WERI-Rb-1 (cell line): ENCODE measurements at regions not wholly inside any gene's neighbourhood (a gene's known extent, or its start where the extent isn't known, plus 50 kb on each side); places are given as distances from the start of the nearest gene placed in this dataset.

ENCODE experiments used
- DNase-seq: peaks from one replicate; pipeline ENCODE4 v3.0.0-alpha.2; 2020
- H3K27ac ChIP-seq: fragments of 250-450 bp; sonication (Bioruptor Pico); 2 replicates; pipeline ENCODE4 v1.5.1; 2020; ENCODE audit warnings: mild to moderate bottlenecking, moderate library complexity
- H3K27me3 ChIP-seq: fragments of 250-450 bp; sonication (Bioruptor Pico); 2 replicates; pipeline ENCODE4 v1.5.1; 2021; ENCODE audit warnings: mild to moderate bottlenecking, low read depth, moderate library complexity; ENCODE audit not compliant: insufficient read depth, severe bottlenecking
- H3K36me3 ChIP-seq: fragments of 250-450 bp; sonication (Bioruptor Pico); 2 replicates; pipeline ENCODE4 v1.5.1; 2020; ENCODE audit warnings: mild to moderate bottlenecking, moderate library complexity
- H3K4me3 ChIP-seq: 2 replicates; pipeline ENCODE4 v1.5.1; 2011; ENCODE audit warnings: low read depth, mild to moderate bottlenecking, control low read depth, low read length
- H3K9me3 ChIP-seq: fragments of 250-450 bp; sonication (Bioruptor Pico); 2 replicates; pipeline ENCODE4 v1.5.1; 2021; ENCODE audit warnings: mild to moderate bottlenecking, moderate library complexity; ENCODE audit not compliant: severe bottlenecking
- TF ChIP-seq, protein P1 (sequence below): IDR thresholded peaks from 2 replicates; pipeline ENCODE4 v1.5.1; 2011; ENCODE audit warnings: low read depth, mild to moderate bottlenecking, control low read depth, inconsistent platforms, low read length

DNA sequence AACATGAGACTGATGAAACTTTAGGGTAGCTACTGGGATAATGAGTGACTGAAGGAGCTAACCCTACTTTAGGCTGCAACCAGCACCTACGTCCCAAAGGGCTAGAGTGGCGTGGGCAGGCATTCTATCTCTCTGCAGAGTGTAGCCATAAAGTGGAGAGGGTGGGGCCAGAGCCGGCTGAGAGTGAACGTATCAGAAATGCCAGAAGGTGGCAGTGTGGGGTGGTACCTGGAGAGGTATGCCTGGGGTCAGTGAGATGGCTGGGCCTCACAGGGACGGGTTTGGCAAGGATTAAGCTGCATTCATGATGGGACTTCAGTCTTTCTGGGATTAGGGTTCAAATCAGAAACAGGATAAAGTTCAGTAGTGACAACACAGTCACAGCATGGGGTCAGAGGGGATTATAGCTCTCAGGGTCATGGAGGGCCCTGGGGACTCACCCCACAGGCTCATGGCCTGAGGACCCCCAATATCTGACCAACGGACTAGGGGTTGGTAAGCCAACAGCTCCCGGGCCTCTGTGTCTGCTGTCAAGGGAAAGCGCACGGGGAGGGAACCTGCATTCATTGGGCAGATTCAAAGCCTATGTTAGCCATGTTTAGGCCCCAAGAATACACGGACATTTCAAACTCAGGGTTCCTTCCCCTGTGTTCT lies 86.5 kb upstream of the FOXB1 start:
- H3K27me3 ChIP-seq, result no peaks in the 10 kb centered on the region
- no peaks in the 10 kb centered on the region for H3K9me3 ChIP-seq
- H3K4me3 ChIP-seq, result no peak overlapping the region
- DNase-seq, result peak; percentile 87
- TF ChIP-seq, protein P1, sequence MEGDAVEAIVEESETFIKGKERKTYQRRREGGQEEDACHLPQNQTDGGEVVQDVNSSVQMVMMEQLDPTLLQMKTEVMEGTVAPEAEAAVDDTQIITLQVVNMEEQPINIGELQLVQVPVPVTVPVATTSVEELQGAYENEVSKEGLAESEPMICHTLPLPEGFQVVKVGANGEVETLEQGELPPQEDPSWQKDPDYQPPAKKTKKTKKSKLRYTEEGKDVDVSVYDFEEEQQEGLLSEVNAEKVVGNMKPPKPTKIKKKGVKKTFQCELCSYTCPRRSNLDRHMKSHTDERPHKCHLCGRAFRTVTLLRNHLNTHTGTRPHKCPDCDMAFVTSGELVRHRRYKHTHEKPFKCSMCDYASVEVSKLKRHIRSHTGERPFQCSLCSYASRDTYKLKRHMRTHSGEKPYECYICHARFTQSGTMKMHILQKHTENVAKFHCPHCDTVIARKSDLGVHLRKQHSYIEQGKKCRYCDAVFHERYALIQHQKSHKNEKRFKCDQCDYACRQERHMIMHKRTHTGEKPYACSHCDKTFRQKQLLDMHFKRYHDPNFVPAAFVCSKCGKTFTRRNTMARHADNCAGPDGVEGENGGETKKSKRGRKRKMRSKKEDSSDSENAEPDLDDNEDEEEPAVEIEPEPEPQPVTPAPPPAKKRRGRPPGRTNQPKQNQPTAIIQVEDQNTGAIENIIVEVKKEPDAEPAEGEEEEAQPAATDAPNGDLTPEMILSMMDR, result peak; percentile 74
- no peak overlapping the region for H3K27ac ChIP-seq
- no peaks in the 10 kb centered on the region for H3K36me3 ChIP-seq

DNA sequence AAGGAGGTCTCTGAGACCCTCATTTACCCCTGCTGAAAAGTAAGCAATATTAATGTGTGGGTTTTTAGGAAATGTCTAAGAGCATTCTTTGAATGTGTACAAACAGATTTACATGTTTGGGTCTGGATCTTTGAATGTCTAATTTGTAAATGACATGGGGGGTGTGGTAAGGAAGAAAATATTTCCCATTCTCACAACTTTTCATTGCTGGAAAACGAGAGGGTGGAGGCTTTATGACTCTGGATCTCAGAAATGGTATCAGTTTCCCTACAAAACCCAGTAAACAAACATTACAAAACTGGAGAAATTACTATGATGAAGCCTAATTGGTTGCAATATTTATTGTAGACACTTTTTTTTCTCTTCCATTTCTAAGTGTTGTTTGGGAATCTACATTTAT lies 98.1 kb upstream of the FOXB1 start:
- H3K27ac ChIP-seq, result no peak overlapping the region
- TF ChIP-seq, protein P1, result no peak
- no peak overlapping the region for H3K4me3 ChIP-seq
- H3K27me3 ChIP-seq, result no peaks in the 10 kb centered on the region
- no peaks in the 10 kb centered on the region for H3K36me3 ChIP-seq
- H3K9me3 ChIP-seq, result no peaks in the 10 kb centered on the region
- no peak for DNase-seq

DNA sequence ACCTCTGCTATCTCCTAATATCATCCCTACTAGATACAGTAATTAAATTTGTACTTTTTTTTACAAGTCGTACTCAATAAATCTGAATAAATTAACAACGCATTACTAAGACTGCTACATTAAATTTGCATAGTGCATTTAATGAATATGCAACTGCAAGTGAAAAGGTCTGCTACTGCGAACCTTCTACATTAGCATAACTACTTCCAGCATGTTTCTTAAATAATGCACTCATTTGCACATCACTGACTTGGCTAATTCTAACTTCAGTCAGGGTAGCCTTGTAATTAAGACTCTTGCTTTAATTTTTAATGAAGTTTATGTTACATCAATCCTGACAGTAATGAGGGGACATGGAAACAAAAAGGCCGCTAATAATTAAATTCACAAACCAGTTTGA lies 98.9 kb upstream of the FOXB1 start:
- DNase-seq, result no peak
- Histone ChIP-seq H3K4me3 (no peak overlapping the region), H3K9me3 (no peaks in the 10 kb centered on the region), H3K27me3 (no peaks in the 10 kb centered on the region), H3K27ac (no peak overlapping the region), H3K36me3 (no peaks in the 10 kb centered on the region)
- TF ChIP-seq, protein P1, result no peak

DNA sequence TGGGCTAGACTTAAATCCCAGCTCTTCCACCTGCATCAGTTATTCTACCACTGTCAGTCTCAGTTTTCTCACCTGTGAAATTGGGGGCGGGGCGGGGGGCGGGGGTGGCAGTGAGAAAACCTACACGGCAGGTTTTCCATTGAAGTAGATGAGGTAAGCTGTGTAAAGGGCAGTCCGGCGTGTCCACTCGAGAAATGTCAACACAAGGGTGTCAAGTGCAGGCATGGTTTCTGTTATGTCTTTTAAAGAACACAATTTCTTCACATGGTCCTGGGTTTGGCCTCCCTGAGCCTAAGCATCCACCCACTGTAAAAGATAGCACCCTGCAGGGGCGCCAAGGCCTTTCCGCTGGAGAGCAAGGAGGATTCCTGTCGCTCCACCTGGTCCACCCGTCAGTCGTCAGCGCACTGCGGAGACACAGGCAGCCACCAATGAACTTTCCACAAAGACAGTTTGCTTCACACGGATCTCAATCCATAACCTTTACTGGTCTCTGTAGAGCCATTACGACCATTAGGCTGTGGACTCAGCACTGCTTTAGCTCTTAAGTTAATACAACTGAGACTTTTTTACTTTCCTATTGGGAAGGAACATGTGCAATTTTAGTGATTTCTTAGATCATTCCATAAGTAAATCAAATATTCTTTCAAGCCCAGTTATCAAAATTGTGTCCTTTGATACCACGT lies 99.5 kb upstream of the FOXB1 start:
- Histone ChIP-seq H3K27ac (no peak overlapping the region), H3K9me3 (no peaks in the 10 kb centered on the region), H3K36me3 (no peaks in the 10 kb centered on the region), H3K4me3 (no peak overlapping the region), H3K27me3 (no peaks in the 10 kb centered on the region)
- DNase-seq, result no peak
- TF ChIP-seq, protein P1, result no peak

DNA sequence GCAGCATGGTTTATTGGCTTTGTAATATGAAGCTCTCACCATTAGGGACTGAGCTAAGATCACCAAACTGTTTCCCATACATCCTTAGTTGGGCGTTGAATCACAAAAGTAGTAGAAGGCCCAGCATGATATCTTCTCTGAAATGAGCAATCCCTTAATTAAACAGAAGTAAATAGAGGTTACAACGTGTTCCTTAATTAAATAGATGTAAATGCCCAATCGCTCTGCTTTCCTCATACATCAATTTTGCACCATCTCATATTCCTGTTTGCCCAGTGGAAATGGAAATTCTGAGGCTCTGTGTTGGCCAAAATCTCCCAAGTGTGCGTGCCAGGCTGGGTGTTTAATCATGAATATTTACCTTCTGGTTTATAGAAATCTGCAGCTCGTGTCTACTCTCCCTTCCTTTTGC lies 107.4 kb upstream of the FOXB1 start:
- Histone ChIP-seq H3K36me3 (no peaks in the 10 kb centered on the region), H3K27me3 (no peaks in the 10 kb centered on the region), H3K4me3 (no peak overlapping the region), H3K9me3 (no peaks in the 10 kb centered on the region), H3K27ac (no peak overlapping the region)
- no peak for DNase-seq
- TF ChIP-seq, protein P1, result no peak

DNA sequence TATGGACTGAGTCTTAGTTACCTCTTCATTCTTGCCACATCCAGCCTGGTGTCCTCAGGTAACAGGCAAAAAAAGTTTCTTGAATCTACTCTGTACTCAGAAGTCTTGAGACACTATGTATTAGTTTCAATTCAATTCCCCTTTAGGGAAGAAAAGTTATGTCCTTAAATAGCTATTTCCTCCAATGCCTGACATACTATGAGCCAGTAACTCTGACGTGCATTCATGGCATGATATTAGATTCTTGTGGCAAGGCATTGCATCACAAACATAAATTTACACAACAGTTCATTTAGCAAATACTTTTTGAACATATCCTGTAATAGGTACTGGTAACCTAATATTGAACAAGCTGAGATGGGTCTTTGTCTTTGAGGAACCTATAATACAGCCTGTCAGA lies 109.3 kb upstream of the FOXB1 start:
- DNase-seq, result no peak
- no peaks in the 10 kb centered on the region for H3K27me3 ChIP-seq
- TF ChIP-seq, protein P1, result no peak
- H3K36me3 ChIP-seq, result no peaks in the 10 kb centered on the region
- no peak overlapping the region for H3K4me3 ChIP-seq
- no peak overlapping the region for H3K27ac ChIP-seq
- no peaks in the 10 kb centered on the region for H3K9me3 ChIP-seq
